ENCODE measurements at regions not wholly inside any gene's neighbourhood (a gene's known extent, or its start where the extent isn't known, plus 50 kb on each side); places are given as distances from the start of the nearest gene placed in this dataset.
"Not testable (repeated sequence)": the region's sequence is repeated elsewhere in the genome, so short reads cannot be mapped to it uniquely, and the experiment has no call there.

DNA sequence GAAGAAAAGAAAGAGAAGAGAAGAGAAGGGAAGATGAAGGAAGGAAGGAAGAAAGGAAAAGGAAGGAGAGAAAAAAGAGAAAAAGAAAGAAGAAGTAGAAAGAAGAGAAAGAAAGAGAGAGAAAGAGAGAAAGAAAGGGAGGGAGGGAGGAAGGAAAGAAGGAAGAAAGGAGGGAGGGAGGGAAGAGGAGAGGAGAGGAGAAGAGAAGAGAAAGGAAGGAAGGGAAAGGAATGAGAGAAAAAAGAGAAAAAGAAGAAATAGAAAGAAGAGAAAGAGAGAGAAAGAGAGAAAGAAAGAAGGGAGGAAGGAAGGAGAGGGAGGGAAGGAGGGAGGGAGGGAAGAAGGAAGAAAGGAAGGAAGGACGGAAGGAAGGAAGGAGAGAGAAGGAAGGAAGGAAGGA lies 217.9 kb upstream of the POU1F1 start:
- TF ChIP-seq POLR2A (IDR thresholded peaks at IDR 0.05) (no peak), EP300 (IDR thresholded peaks at IDR 0.05) (no peak), POLR2AphosphoS5 (IDR thresholded peaks at IDR 0.05) (no peak)
- TF ChIP-seq, protein P1, sequence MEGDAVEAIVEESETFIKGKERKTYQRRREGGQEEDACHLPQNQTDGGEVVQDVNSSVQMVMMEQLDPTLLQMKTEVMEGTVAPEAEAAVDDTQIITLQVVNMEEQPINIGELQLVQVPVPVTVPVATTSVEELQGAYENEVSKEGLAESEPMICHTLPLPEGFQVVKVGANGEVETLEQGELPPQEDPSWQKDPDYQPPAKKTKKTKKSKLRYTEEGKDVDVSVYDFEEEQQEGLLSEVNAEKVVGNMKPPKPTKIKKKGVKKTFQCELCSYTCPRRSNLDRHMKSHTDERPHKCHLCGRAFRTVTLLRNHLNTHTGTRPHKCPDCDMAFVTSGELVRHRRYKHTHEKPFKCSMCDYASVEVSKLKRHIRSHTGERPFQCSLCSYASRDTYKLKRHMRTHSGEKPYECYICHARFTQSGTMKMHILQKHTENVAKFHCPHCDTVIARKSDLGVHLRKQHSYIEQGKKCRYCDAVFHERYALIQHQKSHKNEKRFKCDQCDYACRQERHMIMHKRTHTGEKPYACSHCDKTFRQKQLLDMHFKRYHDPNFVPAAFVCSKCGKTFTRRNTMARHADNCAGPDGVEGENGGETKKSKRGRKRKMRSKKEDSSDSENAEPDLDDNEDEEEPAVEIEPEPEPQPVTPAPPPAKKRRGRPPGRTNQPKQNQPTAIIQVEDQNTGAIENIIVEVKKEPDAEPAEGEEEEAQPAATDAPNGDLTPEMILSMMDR (IDR thresholded peaks at IDR 0.05) = no peak
- no peak overlapping the region for H3K27ac ChIP-seq
- H3K4me3 ChIP-seq = no peak overlapping the region
- H3K9me3 ChIP-seq = no peaks in the 10 kb centered on the region
- no peak for ATAC-seq (ENCODE audit: low FRiP score in 2 of 2)
- DNase-seq = no peak
- H3K27me3 ChIP-seq = no peaks in the 10 kb centered on the region
- no CpG with 5 or more reads among the region's 1 CpG for WGBS, 2 donors
- no peaks in the 10 kb centered on the region for H3K4me1 ChIP-seq
- no peaks in the 10 kb centered on the region for H3K36me3 ChIP-seq

DNA sequence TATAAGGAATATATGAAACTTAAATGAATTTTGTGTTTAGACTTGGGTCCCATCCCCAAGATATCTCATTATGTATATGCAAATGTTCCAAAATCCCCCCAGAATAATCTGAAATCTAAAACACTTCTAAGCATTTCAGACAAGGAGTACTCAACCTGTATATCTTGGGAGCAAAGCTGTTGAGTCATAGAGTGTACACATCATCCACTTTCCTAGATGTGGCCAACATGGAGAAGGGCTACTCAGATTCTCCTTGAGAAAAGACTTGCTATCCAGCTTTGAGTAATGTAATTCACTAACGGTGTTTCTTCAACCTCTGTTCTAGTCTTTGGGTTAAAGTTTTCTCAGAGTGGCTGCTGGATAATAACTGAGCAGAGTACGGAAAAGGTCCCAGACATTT lies 215.5 kb upstream of the POU1F1 start:
- no peak for DNase-seq
- WGBS, 2 donors = 77 to 86% methylated on average over 2 of the region's 2 CpGs
- H3K4me3 ChIP-seq = no peak overlapping the region
- TF ChIP-seq POLR2A (IDR thresholded peaks at IDR 0.05) (no peak), EP300 (IDR thresholded peaks at IDR 0.05) (no peak), POLR2AphosphoS5 (IDR thresholded peaks at IDR 0.05) (no peak)
- TF ChIP-seq, protein P1 (IDR thresholded peaks at IDR 0.05) = no peak
- no peak for ATAC-seq (ENCODE audit: low FRiP score in 2 of 2)
- H3K9me3 ChIP-seq = no peaks in the 10 kb centered on the region
- no peaks in the 10 kb centered on the region for H3K36me3 ChIP-seq
- H3K27ac ChIP-seq = no peak overlapping the region
- H3K4me1 ChIP-seq = no peaks in the 10 kb centered on the region
- no peaks in the 10 kb centered on the region for H3K27me3 ChIP-seq

DNA sequence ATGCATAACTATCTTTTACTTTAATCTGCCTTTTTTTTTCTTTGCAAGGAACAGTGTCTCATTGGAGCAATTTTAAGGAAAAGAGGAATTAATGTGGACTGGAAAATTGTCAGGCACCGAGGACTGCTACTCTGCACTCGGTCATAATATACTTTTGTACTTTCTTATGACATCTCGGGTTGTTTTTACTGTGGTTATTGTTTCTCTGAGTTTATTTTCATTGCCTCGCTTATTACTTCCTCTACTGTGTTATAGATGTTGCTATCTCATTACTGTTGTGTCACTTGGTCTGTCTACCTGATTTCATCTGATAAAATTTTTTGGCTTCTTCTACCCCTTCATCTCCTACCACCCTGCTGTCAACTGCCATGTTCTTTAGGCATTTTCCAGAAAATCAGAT lies 213.5 kb upstream of the POU1F1 start:
- 61 to 67% methylated on average over 4 of the region's 4 CpGs for WGBS, 2 donors
- ATAC-seq (ENCODE audit: low FRiP score in 2 of 2) (no peak), DNase-seq (no peak)
- Histone ChIP-seq H3K4me3 (no peak overlapping the region), H3K27ac (no peak overlapping the region), H3K9me3 (no peaks in the 10 kb centered on the region), H3K4me1 (no peaks in the 10 kb centered on the region), H3K27me3 (no peaks in the 10 kb centered on the region), H3K36me3 (no peaks in the 10 kb centered on the region)
- TF ChIP-seq, protein P1 (IDR thresholded peaks at IDR 0.05) = no peak
- TF ChIP-seq POLR2A (IDR thresholded peaks at IDR 0.05) (no peak), POLR2AphosphoS5 (IDR thresholded peaks at IDR 0.05) (no peak), EP300 (IDR thresholded peaks at IDR 0.05) (no peak)

DNA sequence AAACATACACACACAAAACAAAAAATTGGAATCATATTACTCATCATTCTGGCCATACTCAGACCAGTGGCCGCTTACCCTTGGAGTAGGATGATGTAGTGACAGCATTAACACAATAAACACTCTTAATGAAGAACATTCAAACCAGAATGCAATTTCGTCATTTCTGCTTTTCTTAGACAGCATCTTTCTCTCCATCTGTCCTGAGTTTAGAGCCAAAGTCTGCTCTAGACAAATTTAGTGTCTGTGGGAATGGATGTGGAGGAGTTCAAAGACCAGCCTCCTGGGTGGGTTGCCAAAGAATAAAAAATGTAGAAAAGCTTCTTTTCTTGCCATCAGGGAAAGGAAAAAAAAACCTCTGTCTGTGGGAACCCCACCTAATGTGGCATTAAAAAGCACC lies 212.4 kb upstream of the POU1F1 start:
- no peaks in the 10 kb centered on the region for H3K36me3 ChIP-seq
- TF ChIP-seq, protein P1 (IDR thresholded peaks at IDR 0.05) = no peak
- no peak for TF ChIP-seq POLR2A (IDR thresholded peaks at IDR 0.05)
- no peak for TF ChIP-seq POLR2AphosphoS5 (IDR thresholded peaks at IDR 0.05)
- TF ChIP-seq EP300 (IDR thresholded peaks at IDR 0.05) = no peak
- WGBS, 2 donors = 66 to 68% methylated on average over 2 of the region's 2 CpGs
- H3K27ac ChIP-seq = no peak overlapping the region
- H3K9me3 ChIP-seq = no peaks in the 10 kb centered on the region
- no peak for ATAC-seq (ENCODE audit: low FRiP score in 2 of 2)
- no peak overlapping the region for H3K4me3 ChIP-seq
- no peak for DNase-seq
- no peaks in the 10 kb centered on the region for H3K27me3 ChIP-seq
- H3K4me1 ChIP-seq = no peaks in the 10 kb centered on the region

DNA sequence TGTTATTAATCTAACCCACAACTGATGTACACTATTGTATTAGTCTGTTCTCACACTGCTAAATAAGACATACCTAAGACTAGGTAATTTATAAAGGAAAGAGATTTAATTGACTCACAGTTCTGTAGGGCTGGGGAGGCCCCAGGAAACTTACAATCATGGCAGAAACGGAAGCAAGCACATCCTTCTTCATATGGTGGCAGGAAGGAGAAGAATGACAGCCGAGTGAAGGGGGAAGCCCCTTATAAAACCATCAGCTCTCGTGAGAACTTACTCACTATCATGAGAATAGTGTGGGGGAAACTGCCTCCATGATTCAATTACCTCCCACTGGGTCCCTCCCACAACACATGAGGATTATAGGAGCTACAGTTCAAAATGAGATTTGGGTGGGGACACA lies 210.3 kb upstream of the POU1F1 start:
- H3K4me1 ChIP-seq; H3K27me3 ChIP-seq; DNase-seq; H3K27ac ChIP-seq; H3K4me3 ChIP-seq; ATAC-seq (ENCODE audit: low FRiP score in 2 of 2); H3K9me3 ChIP-seq; H3K36me3 ChIP-seq: not testable (repeated sequence)
- 36 to 39% methylated on average over 3 of the region's 3 CpGs for WGBS, 2 donors
